H1 (cell line): ENCODE measurements at regions not wholly inside any gene's neighbourhood (a gene's known extent, or its start where the extent isn't known, plus 50 kb on each side); places are given as distances from the start of the nearest gene placed in this dataset.

Source experiments
- CHD7 ChIP-seq: fragments of 300-600 bp; sonication (generic); IDR thresholded peaks from 2 replicates; pipeline ENCODE4 v1.7.1; 2012; ENCODE audit warnings: low read length, moderate library complexity, mild to moderate bottlenecking, inconsistent platforms; ENCODE audit not compliant: insufficient replicate concordance
- GABPA ChIP-seq: IDR thresholded peaks from 2 replicates; pipeline ENCODE4 v1.6.1; 2011; ENCODE audit warnings: mild to moderate bottlenecking, low read length, moderate library complexity, borderline replicate concordance; ENCODE audit not compliant: insufficient read depth
- HDAC6 ChIP-seq: IDR thresholded peaks from one replicate; pipeline ENCODE4 v1.7.1; 2012; ENCODE audit warnings: low read depth, mild to moderate bottlenecking, inconsistent platforms, low read length, moderate library complexity
- SAP30 ChIP-seq: fragments of 300-600 bp; sonication (generic); IDR thresholded peaks from 2 replicates; pipeline ENCODE4 v1.7.1; 2012; ENCODE audit warnings: low read length, moderate library complexity, mild to moderate bottlenecking, inconsistent platforms; ENCODE audit not compliant: insufficient read depth, insufficient replicate concordance
- SP4 ChIP-seq: IDR thresholded peaks from 2 replicates; pipeline ENCODE4 v1.6.1; 2012; ENCODE audit warnings: low read length, inconsistent platforms

- TF ChIP-seq CHD7 (no peak), SAP30 (no peak), HDAC6 (no peak), GABPA (no peak), SP4 (no peak)
These were observed 113.4 kb downstream of the MATN1 start (continued) for GRCh38 chr1:30609999-30610345.
